H1 (cell line): ENCODE measurements at regions not wholly inside any gene's neighbourhood (a gene's known extent, or its start where the extent isn't known, plus 50 kb on each side); places are given as distances from the start of the nearest gene placed in this dataset.

Source experiments
- EP300 ChIP-seq, 2 experiments: IDR thresholded peaks; 1 replicate in 1 of 2; 2 replicates in 1 of 2; pipeline ENCODE4 v1.6.1; 2011 to 2012; ENCODE audit warnings: low read depth in 2 of 2, low read length in 2 of 2, mild to moderate bottlenecking in 2 of 2, borderline replicate concordance in 1 of 2, inconsistent platforms in 1 of 2, moderate library complexity in 1 of 2
- POLR2A ChIP-seq, 2 experiments: IDR thresholded peaks; 1 replicate in 1 of 2; 2 replicates in 1 of 2; pipeline ENCODE4 v1.6.1; 2011; ENCODE audit warnings: low read depth in 2 of 2, low read length in 2 of 2, mild to moderate bottlenecking in 2 of 2; ENCODE audit errors: control extremely low read depth in 1 of 2
- TF ChIP-seq, protein P1 (sequence below), 3 experiments: IDR thresholded peaks; 1 replicate in 2 of 3; 2 replicates in 1 of 3; pipeline versions ENCODE4 v1.5.1 to v1.6.1; 2011; ENCODE audit warnings: low read length in 3 of 3, mild to moderate bottlenecking in 3 of 3, inconsistent platforms in 2 of 3, low read depth in 1 of 3, moderate library complexity in 1 of 3; ENCODE audit not compliant: insufficient read depth in 1 of 3; ENCODE audit errors: control extremely low read depth in 1 of 3

GRCh38 chr14:47993883-47994282, 318.5 kb upstream of the MDGA2 start:
- TF ChIP-seq EP300 (IDR thresholded peaks at IDR 0.05; ENCODE audit: borderline replicate concordance in 1 of 2, low read depth in 2 of 2, low read length in 2 of 2), result no peak
- TF ChIP-seq POLR2A (IDR thresholded peaks at IDR 0.05; ENCODE audit: control extremely low read depth in 1 of 2, low read depth in 2 of 2, low read length in 2 of 2), result no peak
- TF ChIP-seq, protein P1, sequence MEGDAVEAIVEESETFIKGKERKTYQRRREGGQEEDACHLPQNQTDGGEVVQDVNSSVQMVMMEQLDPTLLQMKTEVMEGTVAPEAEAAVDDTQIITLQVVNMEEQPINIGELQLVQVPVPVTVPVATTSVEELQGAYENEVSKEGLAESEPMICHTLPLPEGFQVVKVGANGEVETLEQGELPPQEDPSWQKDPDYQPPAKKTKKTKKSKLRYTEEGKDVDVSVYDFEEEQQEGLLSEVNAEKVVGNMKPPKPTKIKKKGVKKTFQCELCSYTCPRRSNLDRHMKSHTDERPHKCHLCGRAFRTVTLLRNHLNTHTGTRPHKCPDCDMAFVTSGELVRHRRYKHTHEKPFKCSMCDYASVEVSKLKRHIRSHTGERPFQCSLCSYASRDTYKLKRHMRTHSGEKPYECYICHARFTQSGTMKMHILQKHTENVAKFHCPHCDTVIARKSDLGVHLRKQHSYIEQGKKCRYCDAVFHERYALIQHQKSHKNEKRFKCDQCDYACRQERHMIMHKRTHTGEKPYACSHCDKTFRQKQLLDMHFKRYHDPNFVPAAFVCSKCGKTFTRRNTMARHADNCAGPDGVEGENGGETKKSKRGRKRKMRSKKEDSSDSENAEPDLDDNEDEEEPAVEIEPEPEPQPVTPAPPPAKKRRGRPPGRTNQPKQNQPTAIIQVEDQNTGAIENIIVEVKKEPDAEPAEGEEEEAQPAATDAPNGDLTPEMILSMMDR (IDR thresholded peaks at IDR 0.05; ENCODE audit: control extremely low read depth in 1 of 3, insufficient read depth in 1 of 3, low read depth in 1 of 3, low read length in 3 of 3), result no peak
